ENCODE measurements at regions not wholly inside any gene's neighbourhood (a gene's known extent, or its start where the extent isn't known, plus 50 kb on each side); places are given as distances from the start of the nearest gene placed in this dataset.
A peak's percentile ranks its signal among the peaks of the same experiment; 100 is the strongest.

DNA sequence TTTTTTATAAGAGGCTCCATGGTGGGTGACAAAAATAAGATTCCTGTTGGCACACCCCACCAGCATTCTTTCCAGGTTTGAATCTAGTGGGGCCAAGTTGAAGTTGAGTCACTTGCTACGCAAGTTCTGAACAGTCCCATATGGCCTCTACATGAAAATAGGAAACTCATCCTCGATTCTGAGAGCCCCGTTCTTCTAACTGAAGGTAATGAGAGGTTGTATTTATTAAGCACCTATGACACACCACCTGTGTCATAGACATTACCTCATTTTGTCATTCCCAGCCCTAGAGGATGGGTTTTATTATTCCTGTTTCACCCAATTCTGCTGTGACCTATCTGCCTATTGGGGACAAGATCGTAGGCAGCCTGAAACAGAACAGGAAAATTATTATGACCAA lies 131.7 kb downstream of the ACTL7B start:
- no peak for DNase-seq

DNA sequence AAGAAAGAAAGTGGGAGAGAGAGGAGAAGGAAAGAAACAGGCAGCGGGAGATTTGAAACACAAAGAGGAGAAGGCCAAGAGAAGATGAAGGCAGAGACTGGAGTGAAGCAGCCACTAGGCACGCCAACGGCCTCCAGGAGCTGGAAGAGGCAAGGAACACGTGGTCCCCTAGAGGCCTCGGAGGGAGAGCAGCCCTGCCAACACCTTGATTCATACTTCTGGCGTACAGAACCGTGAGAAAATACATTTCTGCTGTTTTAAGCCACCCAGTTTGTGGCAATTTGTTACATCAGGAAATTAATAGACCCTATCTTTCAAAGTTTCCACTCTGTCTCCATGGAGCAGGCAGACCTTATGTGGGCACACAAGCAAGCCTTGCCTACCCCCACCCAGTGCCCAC lies 133.4 kb downstream of the ACTL7B start:
- DNase-seq, result no peak

DNA sequence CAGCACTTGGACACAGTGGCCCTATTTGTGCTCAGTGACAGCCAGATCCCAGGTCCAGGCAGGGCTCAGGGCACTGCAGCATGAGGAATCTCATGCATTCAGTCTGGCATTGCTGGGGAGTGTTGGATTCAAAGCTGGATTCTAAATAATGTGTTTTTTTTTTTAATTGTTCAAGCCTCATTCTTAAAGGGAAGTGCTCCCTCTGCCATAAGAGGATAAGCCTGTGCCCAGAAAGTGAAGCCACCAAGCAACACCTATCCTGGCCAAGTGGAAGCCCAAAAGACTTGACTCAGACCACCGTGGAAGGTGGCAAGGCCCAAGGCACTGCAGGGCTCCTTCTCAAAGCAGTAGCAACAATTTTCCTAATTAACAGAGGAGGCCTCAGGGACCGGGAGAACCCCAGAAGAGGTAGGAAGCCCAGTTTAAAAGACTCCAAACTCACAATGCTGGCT lies 135.6 kb downstream of the ACTL7B start:
- DNase-seq, result peak in 25 of 56 donors; percentile 5 to 81 (median 43)

DNA sequence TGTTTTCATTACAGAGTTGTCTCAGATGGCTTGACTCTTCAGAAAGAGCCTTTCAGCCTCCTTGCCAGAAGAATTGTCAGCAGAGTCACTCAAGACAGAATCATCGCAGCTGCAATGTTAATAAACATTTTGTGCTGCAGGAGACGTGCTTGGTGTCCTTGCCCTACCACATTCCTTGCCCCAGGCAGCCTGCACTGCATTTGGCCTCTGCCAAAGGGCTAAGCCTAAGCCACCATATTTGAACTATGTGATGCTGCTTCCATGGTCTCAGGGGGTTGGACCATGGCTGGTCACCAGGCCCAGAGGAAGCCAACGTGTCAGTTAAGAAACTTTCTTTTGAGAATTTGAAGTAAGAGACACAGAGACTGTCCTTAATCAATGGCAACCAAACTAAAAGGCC lies 145.4 kb downstream of the ACTL7B start:
- no peak for DNase-seq

DNA sequence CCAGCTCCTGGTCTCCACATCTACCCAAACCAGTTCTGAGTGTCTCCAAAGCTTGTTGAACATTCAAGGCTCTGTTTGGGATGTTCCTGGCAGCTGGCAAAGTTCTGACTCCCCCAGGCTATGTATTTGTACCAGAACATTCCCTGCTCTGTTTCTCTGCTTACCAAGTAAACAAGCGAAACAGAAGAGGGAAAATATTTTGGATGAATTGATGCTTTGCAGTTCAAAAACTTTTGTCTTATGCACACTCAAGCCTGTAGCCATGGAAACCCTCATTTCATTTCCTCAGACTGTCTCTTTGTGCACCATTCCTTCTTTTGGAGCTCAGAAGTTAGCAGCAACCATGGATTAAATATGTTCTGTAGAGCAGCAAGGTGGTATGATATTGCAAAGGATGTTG lies 145.8 kb downstream of the ACTL7B start:
- peak in 1 of 56 donors; percentile 16 for DNase-seq

DNA sequence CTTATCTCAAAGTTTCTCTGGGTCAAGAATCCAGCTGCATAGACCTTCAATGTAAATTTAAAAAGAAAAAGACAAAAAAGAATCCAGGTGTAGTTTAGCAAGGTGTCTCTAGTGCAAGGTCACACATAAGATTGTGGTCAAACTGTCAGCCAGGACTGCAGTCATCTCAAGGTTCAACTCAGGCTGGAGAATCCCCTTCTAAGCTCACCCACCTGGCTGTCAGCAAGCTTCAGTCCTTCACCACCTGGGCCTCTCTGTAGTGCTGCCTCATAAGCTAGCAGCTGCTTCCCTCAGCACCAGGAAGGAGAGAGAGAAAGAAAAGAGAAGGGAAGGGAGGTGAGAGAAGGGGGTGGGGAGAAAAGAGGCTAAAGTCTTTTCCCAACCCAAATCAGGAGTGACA lies 146.7 kb downstream of the ACTL7B start:
- DNase-seq, result no peak

DNA sequence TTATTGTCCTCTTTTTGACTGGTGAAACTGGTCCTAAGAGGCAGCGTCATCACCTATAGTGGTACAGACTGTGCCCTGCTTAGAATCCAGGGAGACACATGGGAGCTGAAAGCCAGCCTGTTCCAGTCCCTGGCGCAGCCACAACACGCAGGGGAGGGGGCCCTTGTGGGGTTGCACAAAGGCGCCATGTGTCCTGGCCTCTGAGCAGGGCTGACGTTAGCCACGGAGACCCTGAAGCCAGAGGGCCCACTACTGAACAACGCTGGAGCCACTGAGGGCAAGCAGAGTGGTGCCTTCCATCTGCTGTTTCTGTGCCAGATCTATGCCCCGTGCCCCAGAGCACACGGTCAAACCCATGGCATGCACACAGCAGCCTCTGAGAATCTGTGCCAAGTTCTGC lies 147.3 kb downstream of the ACTL7B start:
- peak in 43 of 56 donors; percentile 4 to 92 (median 61) for DNase-seq

DNA sequence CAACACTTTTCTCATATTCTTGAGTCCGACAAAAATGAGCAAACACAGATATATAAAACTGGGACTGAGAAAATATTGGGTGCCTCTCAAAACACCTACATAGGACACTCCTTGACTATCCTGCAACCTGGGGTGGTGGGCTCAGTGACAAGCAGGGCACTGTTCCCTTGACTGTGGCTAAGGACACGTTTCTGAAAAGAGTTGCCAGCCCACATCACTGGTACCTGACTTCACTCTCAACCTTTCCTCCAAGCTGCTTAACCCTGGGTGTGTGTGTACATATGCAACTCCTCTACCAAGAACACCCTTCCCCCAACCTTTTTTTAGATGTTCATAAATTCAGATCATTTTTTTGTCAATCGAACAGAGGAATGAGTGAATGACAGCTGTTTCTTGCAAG lies 148.7 kb downstream of the ACTL7B start:
- DNase-seq, result no peak

DNA sequence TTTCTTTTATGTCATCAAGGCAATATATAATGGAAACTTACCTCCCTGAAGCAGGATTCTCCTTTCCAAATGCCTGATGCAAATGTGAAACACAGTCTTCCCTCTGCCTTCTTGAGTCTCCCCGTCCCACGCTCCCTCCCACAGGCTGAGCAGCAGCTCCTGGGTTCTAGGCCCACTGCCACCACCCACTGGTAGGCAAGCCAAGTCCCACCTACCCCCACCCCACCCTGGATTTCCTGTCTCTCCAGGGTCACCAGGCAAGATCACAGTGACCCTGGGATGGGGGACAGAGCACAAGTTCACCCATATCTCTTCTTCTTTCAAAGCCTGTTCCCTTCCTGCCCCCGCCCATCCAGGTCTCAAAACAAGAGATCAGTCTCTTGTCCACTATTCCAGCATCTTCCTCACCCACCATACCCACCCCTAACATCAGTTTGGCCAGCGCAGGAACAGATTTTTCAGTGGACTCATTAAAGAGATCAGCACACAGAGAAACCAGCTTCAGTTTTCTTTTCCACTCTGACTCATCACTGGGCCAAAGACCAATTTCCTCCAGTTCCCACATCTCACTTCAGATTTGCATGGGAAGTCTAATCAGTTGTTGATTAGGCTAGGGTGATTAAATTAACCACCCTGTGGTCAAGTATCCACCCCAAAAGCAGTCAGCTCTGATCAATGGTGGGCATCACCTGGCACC lies 151.5 kb downstream of the ACTL7B start:
- DNase-seq, result no peak

DNA sequence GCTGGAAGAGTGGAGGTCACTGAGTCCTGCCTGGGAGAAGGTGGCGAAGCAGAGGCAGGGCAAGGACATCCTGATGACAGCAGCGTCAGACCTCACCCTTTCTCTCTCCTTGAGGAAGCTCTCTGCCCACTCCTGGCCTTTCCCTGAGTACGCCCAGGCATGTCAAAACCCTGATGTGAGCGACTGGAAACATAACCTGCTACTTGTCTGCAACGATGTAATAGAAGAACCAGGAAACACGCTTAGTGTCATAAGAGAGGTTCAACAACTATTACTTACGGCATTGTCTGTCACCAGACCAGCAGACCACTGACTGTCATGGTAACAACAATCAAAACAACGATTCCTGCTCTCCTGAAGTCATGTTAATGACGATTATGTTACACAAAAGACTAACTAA lies 152.4 kb downstream of the ACTL7B start:
- no peak for DNase-seq

DNA sequence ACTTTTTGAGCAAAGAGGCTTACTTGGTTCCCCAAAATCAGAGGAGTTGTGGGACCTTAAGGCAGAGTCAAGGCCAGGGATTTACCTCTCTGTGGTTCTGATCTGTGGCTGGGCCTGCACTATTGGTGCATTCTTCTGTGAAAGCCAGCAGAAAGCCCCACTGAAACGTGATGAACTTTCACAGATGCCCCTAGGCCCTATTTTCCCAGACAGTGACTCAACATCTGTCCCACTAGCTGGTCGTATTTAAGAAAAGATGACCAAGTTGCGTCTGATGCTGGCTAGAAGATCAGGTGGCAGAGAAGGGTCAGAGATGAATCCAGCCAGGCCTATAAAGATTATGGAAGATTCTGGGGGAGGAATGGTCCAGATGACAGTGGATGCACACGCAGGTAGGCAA lies 153.1 kb downstream of the ACTL7B start:
- DNase-seq, result no peak

DNA sequence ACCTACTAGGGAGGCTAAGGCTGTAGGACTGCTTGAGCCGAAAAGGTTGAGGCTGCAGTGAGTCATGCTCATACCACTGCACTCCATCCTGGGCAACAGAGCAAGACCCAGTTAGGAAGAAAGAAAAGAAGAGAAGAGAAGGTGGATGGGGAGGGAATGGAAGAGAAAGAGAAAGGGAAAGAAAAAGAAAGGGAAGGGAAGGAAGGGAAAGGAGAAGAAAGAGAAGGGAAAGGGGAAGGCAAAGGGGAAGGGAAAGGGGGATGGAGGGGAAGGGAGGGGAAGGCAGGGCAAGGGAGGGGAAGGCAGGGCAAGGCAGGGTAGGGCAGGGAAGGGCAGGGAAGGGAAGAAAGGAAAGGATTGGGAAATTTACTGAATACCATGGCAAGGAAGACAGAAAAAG lies 157.0 kb downstream of the ACTL7B start:
- DNase-seq, result no peak

DNA sequence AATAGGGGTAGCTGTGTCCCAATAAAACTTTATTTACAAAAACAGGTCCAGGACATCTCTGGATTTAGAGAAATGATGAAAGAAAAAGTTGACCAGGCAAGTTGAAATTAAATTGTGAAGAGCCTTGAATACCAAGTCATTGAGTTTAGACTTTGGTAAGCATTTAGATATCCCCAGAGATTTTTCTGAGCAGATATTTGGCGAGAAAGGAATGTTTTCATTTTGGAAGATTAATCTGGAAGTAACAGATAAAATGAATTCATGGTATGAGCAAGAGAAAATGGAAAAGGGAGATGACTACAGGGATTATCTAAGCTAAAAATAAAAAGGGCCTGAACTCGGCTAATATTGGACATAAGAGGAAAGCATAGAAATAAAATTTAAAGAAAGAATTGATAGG lies 157.6 kb downstream of the ACTL7B start:
- DNase-seq, result no peak

DNA sequence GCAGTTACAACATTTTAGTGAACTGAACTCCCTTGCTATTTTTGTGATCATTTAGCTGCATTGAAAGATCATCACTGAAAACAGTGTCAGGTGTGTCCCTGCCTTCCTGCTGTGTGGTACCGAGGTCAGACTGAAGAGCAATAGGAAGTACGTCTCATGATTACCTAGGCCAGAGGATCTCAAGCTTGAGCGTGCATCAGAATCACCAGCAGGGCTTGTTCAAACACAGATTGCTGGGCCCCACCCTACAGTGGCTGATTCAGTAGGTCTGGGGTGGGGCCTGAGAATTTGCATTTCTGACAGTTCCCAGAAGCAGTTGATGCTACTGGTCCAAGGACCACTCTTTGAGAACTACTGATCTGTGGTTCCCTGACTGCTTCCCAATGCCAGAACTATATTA lies 159.6 kb downstream of the ACTL7B start:
- DNase-seq, result no peak

DNA sequence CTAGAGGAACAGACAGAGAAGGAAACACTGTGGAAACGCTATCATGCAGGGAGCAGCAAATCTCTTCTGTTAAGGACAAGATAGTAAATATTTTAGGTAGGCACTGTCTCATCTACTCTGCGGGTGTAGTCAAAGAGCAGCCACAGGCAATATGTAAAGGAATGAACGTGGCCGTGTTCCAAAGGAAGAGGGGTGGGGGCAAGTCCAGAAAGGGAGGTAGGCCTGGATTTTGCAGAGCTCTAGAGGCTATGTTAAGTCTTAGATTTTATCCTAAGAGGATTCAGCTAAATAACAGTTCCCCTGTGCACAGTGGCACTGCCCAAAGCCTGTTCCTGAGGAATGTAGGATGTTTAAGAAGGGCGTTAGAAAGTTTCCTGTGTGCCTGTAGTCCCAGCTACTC lies 161.6 kb downstream of the ACTL7B start:
- no peak for DNase-seq

DNA sequence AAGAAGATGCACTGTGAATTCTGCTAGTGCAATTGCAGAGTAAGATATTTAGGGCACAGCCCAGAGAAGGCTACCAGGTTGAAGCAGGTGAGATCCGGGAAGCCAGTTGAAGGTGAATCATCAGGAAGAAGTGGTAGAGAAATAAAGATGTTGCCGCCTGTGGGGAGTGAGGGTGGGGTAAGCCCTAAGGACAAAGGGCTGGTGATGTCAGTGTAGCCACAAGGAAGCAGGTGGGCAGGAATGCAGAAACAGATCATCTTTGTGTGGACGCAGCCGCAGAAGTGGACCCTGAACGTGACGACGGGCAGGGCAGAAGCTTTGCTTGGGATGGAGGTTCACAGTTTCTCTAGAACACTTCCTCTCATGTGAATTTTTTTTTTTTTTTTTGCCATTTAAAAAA lies 164.2 kb downstream of the ACTL7B start:
- DNase-seq, result no peak

DNA sequence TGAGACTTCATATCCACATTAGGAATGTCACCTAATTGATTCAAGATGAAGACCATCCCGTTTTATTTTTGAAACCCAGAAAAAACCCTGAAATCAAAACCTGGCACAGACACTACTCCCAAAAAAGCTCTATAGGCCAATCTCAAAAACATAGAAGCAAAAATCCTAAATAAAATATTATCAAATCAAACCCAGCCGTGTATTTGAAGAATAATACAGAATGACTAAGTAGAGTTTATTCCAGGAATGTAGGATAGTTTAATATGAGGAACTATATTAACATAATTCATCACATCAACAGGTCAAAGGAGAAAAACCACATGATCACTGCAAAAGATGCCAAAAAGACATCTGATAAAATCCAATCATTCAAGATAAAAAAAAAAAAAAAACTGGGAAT lies 167.1 kb downstream of the ACTL7B start:
- no peak for DNase-seq

DNA sequence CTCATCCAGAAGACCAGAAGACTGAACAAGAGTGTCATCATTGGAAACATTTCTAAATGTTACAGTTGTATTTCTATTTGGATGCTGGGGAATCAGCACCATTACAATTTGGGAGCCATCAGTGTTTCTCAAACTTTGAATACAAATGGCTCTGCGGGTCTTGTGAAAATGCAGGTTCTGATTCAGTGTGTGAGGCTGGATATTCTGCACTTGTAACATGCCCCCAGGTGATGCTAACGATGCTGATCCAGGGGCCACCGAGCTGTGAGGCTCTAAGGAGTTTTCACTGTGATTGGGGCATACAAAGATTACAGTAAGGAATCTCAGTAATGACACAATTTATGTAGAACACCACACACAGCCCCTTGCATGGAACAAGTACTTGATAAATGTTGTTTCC lies 167.7 kb downstream of the ACTL7B start:
- DNase-seq, result no peak

DNA sequence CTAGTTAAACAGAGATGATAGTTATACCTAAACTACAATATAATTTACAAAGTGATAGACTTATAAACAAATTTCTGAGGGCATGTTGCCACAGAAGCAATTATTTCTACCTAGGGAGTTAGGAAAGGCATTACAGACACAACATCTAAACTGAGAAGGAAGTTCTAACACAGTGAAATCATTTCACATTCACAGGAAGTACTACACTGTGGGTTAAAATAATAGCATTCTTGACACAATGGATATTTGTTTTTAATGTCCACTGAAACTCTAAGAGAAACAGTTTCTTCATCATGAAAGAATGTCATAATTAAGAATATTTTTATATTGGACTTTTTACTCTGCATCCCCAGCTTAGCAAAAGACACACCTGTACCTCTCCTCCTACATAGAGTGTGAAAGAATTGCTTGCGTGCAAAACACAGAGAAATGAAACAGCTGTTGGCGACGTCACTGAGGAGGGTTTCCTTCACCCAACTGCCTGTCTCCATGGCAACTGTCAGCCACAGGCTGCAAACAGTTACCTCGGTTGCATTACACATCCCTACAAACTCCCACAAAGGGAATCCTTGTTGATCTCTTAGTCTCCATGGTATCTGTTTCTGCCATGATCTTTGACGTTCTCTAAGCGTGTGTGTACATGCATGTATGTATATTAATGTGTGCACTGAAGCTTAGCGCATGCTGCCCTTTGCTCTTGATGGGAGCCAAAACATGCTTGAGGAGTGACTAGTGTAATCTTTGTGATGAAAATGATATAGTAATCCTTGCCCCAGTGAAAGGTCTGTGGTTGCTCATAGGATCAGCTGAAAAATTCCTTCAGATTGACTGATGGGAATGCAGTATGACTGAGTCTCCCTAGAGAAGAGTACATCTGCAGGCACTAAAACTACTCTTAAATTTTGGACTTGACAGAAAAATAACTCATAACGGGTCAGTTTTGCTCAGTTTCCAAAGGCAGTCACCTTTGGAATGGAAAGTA lies 168.5 kb downstream of the ACTL7B start:
- DNase-seq, result peak in 1 of 56 donors; percentile 4

DNA sequence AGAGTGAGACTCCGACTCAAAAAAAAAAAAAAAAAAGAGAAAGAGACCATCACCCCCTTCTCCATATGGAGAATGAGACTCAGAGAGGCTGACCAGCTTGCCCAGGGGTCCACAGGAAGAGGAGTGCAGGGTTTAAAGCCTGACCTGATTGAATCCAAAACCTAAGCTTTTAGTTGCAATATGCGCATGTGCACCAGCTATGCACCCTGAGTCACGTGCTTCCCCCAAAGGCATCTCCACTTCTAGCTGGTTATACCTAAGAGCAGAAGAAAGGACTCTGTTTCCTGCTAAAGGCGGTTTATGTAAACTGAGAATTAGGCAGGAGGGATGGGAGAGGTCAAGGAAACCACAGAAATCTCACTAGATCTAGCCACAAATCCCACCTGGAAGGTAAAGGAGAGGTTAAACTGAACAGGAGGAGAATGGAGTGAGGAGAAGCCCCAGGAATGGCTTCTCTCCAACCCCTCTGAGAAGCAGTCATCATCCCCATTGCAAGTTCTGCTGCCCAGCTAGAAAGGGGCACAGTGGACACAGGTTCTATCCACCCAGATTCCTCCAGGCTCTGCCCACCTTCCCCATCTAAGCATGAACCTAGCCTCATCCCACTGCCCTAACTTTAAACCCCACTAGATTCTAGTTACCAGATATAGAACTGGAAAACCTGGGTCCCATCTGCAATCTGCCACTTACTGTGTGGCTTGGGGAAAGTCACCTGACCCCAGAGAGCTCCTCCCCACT lies 171.3 kb downstream of the ACTL7B start:
- no peak for DNase-seq

DNA sequence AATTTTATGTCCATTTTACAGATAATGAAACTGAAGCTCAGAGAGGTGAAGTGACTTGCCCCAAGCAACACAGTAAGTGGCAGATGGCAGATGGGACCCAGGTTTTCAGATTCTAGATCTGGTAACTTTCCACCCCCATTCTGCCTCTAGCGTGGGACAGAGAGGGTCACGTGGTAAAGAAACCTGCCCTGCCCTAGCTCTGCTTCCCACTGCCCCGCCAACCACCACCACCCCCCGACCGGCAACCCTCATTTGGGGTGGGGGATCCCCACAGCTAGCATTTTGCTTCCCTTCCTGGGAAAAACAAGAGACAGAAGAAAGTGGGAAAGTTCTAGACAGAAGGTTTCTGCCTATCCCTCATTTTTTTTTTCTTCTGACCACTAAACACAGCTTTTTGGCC lies 172.5 kb downstream of the ACTL7B start:
- no peak for DNase-seq

All from amygdala (tissue), 56 donors.